Heart right ventricle (tissue), 16 donors: ENCODE measurements at regions not wholly inside any gene's neighbourhood (a gene's known extent, or its start where the extent isn't known, plus 50 kb on each side); places are given as distances from the start of the nearest gene placed in this dataset.
A peak's percentile ranks its signal among the peaks of the same experiment; 100 is the strongest.

Experiments used
- ATAC-seq, 8 donors: fragments of 200-7000 bp; cut with Tn5 transposase; one replicate each; pipeline ENCODE4 v1.9.1; 2020; ENCODE audit warnings: mild to moderate bottlenecking in 8 of 8, moderate library complexity in 8 of 8, moderate number of reproducible peaks in 1 of 8
- DNase-seq, 2 donors: peaks; one replicate each; pipeline ENCODE4 v3.0.0-alpha.2; 2020
- H3K27ac ChIP-seq, 10 donors: fragments of 200-600 bp; sonication (generic) in 2 of 10; one replicate each; pipeline versions ENCODE4 v1.5.0 to v1.8.0; 2020 to 2022; ENCODE audit warnings: mild to moderate bottlenecking in 3 of 10
- H3K27me3 ChIP-seq, 7 donors: fragments of 200-600 bp; one replicate each; pipeline ENCODE4 v1.8.0; 2021 to 2022; ENCODE audit warnings: mild to moderate bottlenecking in 2 of 7
- H3K36me3 ChIP-seq, 9 donors: fragments of 200-600 bp; sonication (generic) in 1 of 9; one replicate each; pipeline versions ENCODE4 v1.5.0 to v1.8.0; 2020 to 2022; ENCODE audit warnings: mild to moderate bottlenecking in 2 of 9
- H3K4me1 ChIP-seq, 9 donors: fragments of 200-600 bp; sonication (generic) in 1 of 9; one replicate each; pipeline versions ENCODE4 v1.5.0 to v1.8.0; 2020 to 2022; ENCODE audit warnings: mild to moderate bottlenecking in 4 of 9
- H3K4me3 ChIP-seq, 10 donors: fragments of 200-600 bp; sonication (generic) in 2 of 10; one replicate each; pipeline versions ENCODE4 v1.5.0 to v1.8.0; 2020 to 2022; ENCODE audit warnings: mild to moderate bottlenecking in 7 of 10, moderate library complexity in 2 of 10
- H3K9me3 ChIP-seq, 11 donors: fragments of 200-600 bp in 10 of 11; sonication (generic) in 2 of 11; one replicate each; pipeline versions ENCODE4 v1.5.0 to v1.8.0; 2013 to 2022; ENCODE audit warnings: mild to moderate bottlenecking in 2 of 11, control low read depth in 1 of 11, moderate library complexity in 1 of 11
- WGBS, 2 donors: extraction: QIAGEN DNeasy Blood & Tissue Kit; methylation state at CpG; one replicate each; pipeline ENCODE4 v1.1.7; 2013; ENCODE audit warnings: inconsistent platforms in 1 of 2; 5-methylcytosine and 5-hydroxymethylcytosine counted together
- intact Hi-C, 10 donors: fragments of 100-400 bp; cut with DNase I; formaldehyde crosslinking; loops; one replicate each; pipeline versions ENCODE4 v1.11.1 to v1.14.2; 2022
- TF ChIP-seq, protein P1 (sequence below), 9 donors: fragments of 200-600 bp; sonication (generic) in 2 of 9; IDR thresholded peaks; one replicate each; pipeline versions ENCODE4 v1.5.0 to v1.8.0; 2021 to 2022; ENCODE audit warnings: antibody characterized with exemption in 9 of 9, mild to moderate bottlenecking in 5 of 9, moderate library complexity in 1 of 9
- donor health status: Arrhythmogenic right ventricular cardiomyopathy.
- donor health status: ischemic (EF 13 %, LVEDD 7.1; RV severe dilation, severe dysfunction).
- donor health status: healthy with polysubstance abuse.
- donor health status: DM: no; HTN: yes; CAD: no.
- donor health status: DM: no; HTN: no; CAD: no.
- donor health status: ischemic (EF 25% LVEDD 6.9; RV normal size, moderate dysfunction).
- donor health status: ischemic (EF 25% LVEDD 5.7; RV mildly dilated, moderate dysfunction).
- donor health status: healthy.
- donor health status: DM: yes; HTN: yes; CAD: no.
- donor health status: Ischemic cardiomyopathy.
- donor health status: ischemic (EF 35%, LVEDD 5.7; RV mildly dilated, moderate dysfunction).
- donor health status: nonischemic (EF 11% LVEDD 7.7; RV severe dilation, severe dysfunction).
- donor health status: DM: yes; HTN: yes; CAD: no.
- donor health status: PGD.
- donor health status: ischemic (EF 29% LVEDD 5.4; RV normal size, mild dysfunction).
- donor health status: nonischemic (EF 23%, LVEDD 6.1; RV moderate dilation, normal function).

DNA sequence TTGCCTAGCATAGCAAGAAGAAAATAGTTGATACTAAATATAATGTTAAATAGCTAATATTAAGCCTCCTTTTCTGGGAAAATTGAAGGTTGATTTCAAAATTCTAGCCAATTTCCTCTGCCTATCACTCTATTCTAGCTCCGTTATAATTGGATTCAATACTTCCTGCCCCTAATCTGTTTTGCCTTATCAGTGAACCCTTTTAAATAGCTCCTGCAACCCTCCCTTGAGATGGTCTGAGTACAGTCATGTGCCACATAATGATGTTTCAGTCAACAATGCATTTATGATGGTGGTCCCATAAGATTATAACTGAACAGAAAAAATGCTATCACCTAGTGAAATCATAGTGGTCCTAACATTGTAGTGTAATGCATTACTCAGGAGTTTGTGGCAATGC is 79.7 kb upstream of the PBX1 start:
- DNase-seq (no peak), ATAC-seq (no peak)
- Histone ChIP-seq H3K4me3 (no peak overlapping the region), H3K27ac (no peak overlapping the region), H3K36me3 (no peaks in the 10 kb centered on the region), H3K4me1 (peaks cover 0 to 6% (median 0%) of the 10 kb centered on the region in 9 donors), H3K27me3 (no peaks in the 10 kb centered on the region), H3K9me3 (no peaks in the 10 kb centered on the region)
- 14 to 23% methylated on average over 1 of the region's 1 CpG for WGBS, 2 donors
- TF ChIP-seq, protein P1, sequence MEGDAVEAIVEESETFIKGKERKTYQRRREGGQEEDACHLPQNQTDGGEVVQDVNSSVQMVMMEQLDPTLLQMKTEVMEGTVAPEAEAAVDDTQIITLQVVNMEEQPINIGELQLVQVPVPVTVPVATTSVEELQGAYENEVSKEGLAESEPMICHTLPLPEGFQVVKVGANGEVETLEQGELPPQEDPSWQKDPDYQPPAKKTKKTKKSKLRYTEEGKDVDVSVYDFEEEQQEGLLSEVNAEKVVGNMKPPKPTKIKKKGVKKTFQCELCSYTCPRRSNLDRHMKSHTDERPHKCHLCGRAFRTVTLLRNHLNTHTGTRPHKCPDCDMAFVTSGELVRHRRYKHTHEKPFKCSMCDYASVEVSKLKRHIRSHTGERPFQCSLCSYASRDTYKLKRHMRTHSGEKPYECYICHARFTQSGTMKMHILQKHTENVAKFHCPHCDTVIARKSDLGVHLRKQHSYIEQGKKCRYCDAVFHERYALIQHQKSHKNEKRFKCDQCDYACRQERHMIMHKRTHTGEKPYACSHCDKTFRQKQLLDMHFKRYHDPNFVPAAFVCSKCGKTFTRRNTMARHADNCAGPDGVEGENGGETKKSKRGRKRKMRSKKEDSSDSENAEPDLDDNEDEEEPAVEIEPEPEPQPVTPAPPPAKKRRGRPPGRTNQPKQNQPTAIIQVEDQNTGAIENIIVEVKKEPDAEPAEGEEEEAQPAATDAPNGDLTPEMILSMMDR (IDR thresholded peaks at IDR 0.05) = no peak
- intact Hi-C loops = loop anchor here in 1 of 10 donors (5.0 kb wide), 1 partner anchor 1117 kb away; no protein-coding TSS in a partner anchor

DNA sequence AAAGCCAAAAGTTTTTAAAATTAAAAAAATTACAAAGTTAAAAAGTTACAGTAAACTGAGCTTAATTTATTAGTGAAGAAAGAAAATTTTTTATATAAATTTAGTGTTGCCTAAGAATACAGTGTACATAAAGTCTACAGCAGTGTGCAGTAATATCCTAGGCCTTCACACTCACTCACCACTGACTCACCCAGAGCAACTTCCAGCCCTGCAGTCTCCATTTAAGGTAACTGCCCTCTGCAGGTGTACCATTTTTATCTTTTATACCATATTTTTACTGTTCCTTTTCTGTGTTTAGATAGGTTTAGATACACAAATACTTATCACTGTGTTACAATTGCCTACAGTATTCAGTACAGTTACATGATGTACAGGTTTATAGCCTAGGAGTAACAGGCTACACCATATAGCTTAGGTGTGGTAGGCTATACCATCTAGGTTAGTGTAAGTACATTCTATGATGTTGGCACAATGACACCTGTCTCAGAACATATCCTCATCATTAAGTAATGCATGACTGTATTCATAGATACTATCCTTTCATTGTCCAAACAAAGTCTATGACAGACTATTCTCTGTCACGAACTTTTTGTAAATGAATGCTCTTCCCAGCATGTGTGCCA is 78.6 kb upstream of the PBX1 start:
- H3K27ac ChIP-seq = no peak overlapping the region
- H3K9me3 ChIP-seq = no peaks in the 10 kb centered on the region
- no peak overlapping the region for H3K4me3 ChIP-seq
- DNase-seq (no peak), ATAC-seq (no peak)
- peaks cover 0 to 6% (median 0%) of the 10 kb centered on the region in 9 donors for H3K4me1 ChIP-seq
- intact Hi-C loops = no loop called here
- WGBS, 2 donors = 46 to 98% methylated on average over 1 of the region's 1 CpG
- TF ChIP-seq, protein P1 (IDR thresholded peaks at IDR 0.05) = no peak
- H3K27me3 ChIP-seq = no peaks in the 10 kb centered on the region
- H3K36me3 ChIP-seq = no peaks in the 10 kb centered on the region

DNA sequence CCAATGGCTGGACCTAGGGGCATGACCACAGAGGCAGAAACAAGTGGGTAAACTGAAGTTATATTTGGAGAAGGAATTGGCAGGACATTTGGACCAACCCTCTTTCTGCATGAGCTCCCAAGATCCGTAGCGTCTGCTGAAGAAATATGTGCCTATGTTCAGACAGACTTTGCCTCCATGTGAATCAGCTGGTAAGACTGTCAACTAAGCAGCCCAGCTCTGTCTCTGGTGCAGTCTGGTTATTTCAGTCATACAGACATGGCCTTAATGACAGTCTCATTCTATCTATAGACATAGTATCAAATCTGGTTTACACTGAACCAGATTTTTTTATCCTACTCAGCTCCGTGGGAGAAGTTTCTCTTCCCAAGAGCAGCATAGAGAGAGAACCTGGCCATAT is 63.1 kb upstream of the PBX1 start:
- WGBS, 2 donors = 38 to 50% methylated on average over 3 of the region's 3 CpGs
- Histone ChIP-seq H3K27ac (no peak overlapping the region), H3K36me3 (no peaks in the 10 kb centered on the region), H3K27me3 (no peaks in the 10 kb centered on the region), H3K9me3 (no peaks in the 10 kb centered on the region), H3K4me1 (peaks cover 0 to 6% (median 0%) of the 10 kb centered on the region in 9 donors), H3K4me3 (no peak overlapping the region)
- intact Hi-C loops = no loop called here
- TF ChIP-seq, protein P1 (IDR thresholded peaks at IDR 0.05) = no peak
- DNase-seq (no peak), ATAC-seq (peak in 3 of 8 donors; percentile 51 to 67 (median 57))

DNA sequence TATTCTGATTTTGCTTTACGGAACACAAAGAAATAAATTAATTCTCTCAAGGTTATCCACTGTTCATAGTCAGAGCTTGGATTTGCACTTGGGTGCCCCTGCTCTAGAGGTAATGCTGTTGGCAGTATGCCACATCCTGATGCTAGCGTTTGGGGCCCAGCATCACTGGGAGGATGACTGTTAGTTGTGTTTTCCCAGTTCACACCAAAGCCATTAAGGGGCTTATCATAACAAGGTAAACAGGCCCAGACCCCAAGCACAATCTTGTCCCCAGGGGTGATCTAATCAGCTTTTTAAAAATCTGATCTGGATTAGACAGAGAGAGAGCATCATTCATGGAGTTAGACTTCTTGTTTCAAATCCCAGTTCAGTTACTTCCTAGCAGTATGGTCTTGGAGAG is 60.2 kb upstream of the PBX1 start:
- Histone ChIP-seq H3K36me3 (no peaks in the 10 kb centered on the region), H3K4me3 (no peak overlapping the region), H3K27me3 (no peaks in the 10 kb centered on the region), H3K27ac (no peak overlapping the region), H3K4me1 (peaks cover 0 to 6% (median 0%) of the 10 kb centered on the region in 9 donors), H3K9me3 (peaks cover 0 to 22% (median 7%) of the 10 kb centered on the region in 11 donors)
- 70% methylated on average over 2 of the region's 2 CpGs for whole genome bisulfite sequencing, 2 donors
- ATAC-seq (no peak), DNase-seq (no peak)
- TF ChIP-seq, protein P1 (IDR thresholded peaks at IDR 0.05) = no peak
- intact Hi-C loops = no loop called here
